MM.1S (cell line): ENCODE measurements at regions not wholly inside any gene's neighbourhood (a gene's known extent, or its start where the extent isn't known, plus 50 kb on each side); places are given as distances from the start of the nearest gene placed in this dataset.

Experiments
- DNase-seq: peaks from one replicate; pipeline ENCODE4 v3.0.0-alpha.2; 2015
- H2AFZ ChIP-seq: fragments of 300-600 bp; sonication (generic); 2 replicates; pipeline ENCODE4 v1.6.0; 2016; ENCODE audit warnings: antibody characterized with exemption, low read length
- H3F3A ChIP-seq: fragments of 300-600 bp; sonication (generic); 2 replicates; pipeline ENCODE4 v1.6.1; 2016; ENCODE audit warnings: mild to moderate bottlenecking, antibody characterized with exemption, low read length, moderate library complexity, mixed read lengths; ENCODE audit not compliant: insufficient read depth
- H3K27ac ChIP-seq: fragments of 300-600 bp; sonication (generic); 2 replicates; pipeline ENCODE4 v1.5.1; 2016; ENCODE audit warnings: mild to moderate bottlenecking, low read length
- H3K27me3 ChIP-seq: fragments of 300-600 bp; sonication (generic); replicated peaks from 2 replicates; pipeline ENCODE4 v1.6.0; 2016; ENCODE audit warnings: low read length; ENCODE audit not compliant: insufficient read depth
- H3K36me3 ChIP-seq: fragments of 300-600 bp; sonication (generic); replicated peaks from 2 replicates; pipeline ENCODE4 v1.6.1; 2016; ENCODE audit warnings: mild to moderate bottlenecking, low read length, mixed read lengths; ENCODE audit not compliant: insufficient read depth
- H3K4me1 ChIP-seq: fragments of 300-600 bp; sonication (generic); 2 replicates; pipeline ENCODE4 v1.6.1; 2016; ENCODE audit warnings: low read length, mixed read lengths
- H3K4me2 ChIP-seq: fragments of 300-600 bp; sonication (generic); 2 replicates; pipeline ENCODE4 v1.6.0; 2016; ENCODE audit warnings: low read depth, low read length
- H3K4me3 ChIP-seq: fragments of 300-600 bp; sonication (generic); 2 replicates; pipeline ENCODE4 v1.5.1; 2016; ENCODE audit warnings: low read length, mixed read lengths
- H3K79me2 ChIP-seq: fragments of 300-600 bp; sonication (generic); 2 replicates; pipeline ENCODE4 v1.6.1; 2016; ENCODE audit warnings: mixed run types, low read length, mixed read lengths
- H3K9ac ChIP-seq: fragments of 300-600 bp; sonication (generic); 2 replicates; pipeline ENCODE4 v1.6.1; 2016; ENCODE audit warnings: low read length, mixed read lengths
- H3K9me2 ChIP-seq: fragments of 300-600 bp; sonication (generic); replicated peaks from 2 replicates; pipeline ENCODE4 v1.6.1; 2016; ENCODE audit warnings: mild to moderate bottlenecking, low read length, mixed read lengths; ENCODE audit not compliant: insufficient read depth
- H3K9me3 ChIP-seq: fragments of 300-600 bp; sonication (generic); replicated peaks from 2 replicates; pipeline ENCODE4 v1.6.1; 2016; ENCODE audit warnings: mild to moderate bottlenecking, low read length, mixed read lengths; ENCODE audit not compliant: insufficient read depth
- H4K20me1 ChIP-seq: fragments of 300-600 bp; sonication (generic); 2 replicates; pipeline ENCODE4 v1.6.1; 2016; ENCODE audit warnings: mild to moderate bottlenecking, low read length, moderate library complexity, mixed read lengths; ENCODE audit not compliant: insufficient read depth
- CTCF ChIP-seq: fragments of 300-600 bp; sonication (generic); IDR thresholded peaks from 2 replicates; pipeline ENCODE4 v1.5.1; 2016; ENCODE audit warnings: antibody characterized with exemption, low read length, mixed read lengths
- EZH2 ChIP-seq: fragments of 300-600 bp; sonication (generic); optimal IDR thresholded peaks from 2 replicates; pipeline ENCODE3; 2017; ENCODE audit warnings: low read depth, mild to moderate bottlenecking, antibody characterized with exemption, low read length, mixed read lengths
- EZH2phosphoT487 ChIP-seq: fragments of 300-600 bp; sonication (generic); IDR thresholded peaks from 2 replicates; pipeline ENCODE4 v1.6.1; 2018; ENCODE audit warnings: antibody characterized with exemption, low read length

- Histone ChIP-seq H3K4me3 (no peak overlapping the region), H3K36me3 (no peaks in the 10 kb centered on the region), H3K9ac (no peak overlapping the region), H4K20me1 (no peaks in the 10 kb centered on the region), H3K27ac (no peak overlapping the region), H2AFZ (no peak overlapping the region), H3F3A (no peaks in the 10 kb centered on the region), H3K79me2 (no peaks in the 10 kb centered on the region), H3K4me1 (peaks cover 12% of the 10 kb centered on the region), H3K4me2 (no peak overlapping the region), H3K27me3 (no peaks in the 10 kb centered on the region), H3K9me2 (no peaks in the 10 kb centered on the region), H3K9me3 (no peaks in the 10 kb centered on the region)
- TF ChIP-seq EZH2phosphoT487, result no peak
- DNase-seq, result no peak
Observed at GRCh38 chr2:22879009-22879863, 505.7 kb upstream of the KLHL29 start.

- Histone ChIP-seq H3K9me3 (no peaks in the 10 kb centered on the region), H3K9me2 (no peaks in the 10 kb centered on the region), H3K9ac (no peak overlapping the region), H2AFZ (no peak overlapping the region), H4K20me1 (no peaks in the 10 kb centered on the region), H3K4me3 (no peak overlapping the region), H3K4me1 (peaks cover 18% of the 10 kb centered on the region), H3F3A (no peaks in the 10 kb centered on the region), H3K27ac (no peak overlapping the region), H3K4me2 (no peak overlapping the region), H3K27me3 (no peaks in the 10 kb centered on the region), H3K79me2 (no peaks in the 10 kb centered on the region), H3K36me3 (no peaks in the 10 kb centered on the region)
- no peak for DNase-seq
- TF ChIP-seq EZH2phosphoT487, result no peak
- TF ChIP-seq CTCF, result no peak
- TF ChIP-seq EZH2, result no peak
Observed at GRCh38 chr2:22880161-22880560, 504.8 kb upstream of the KLHL29 start.

- Histone ChIP-seq H3K4me3 (no peak overlapping the region), H2AFZ (no peak overlapping the region), H3K9me2 (no peaks in the 10 kb centered on the region), H3K27ac (no peak overlapping the region), H3K4me1 (peaks cover 18% of the 10 kb centered on the region), H3K4me2 (no peak overlapping the region), H3K9ac (no peak overlapping the region), H3K27me3 (no peaks in the 10 kb centered on the region), H4K20me1 (no peaks in the 10 kb centered on the region), H3K79me2 (no peaks in the 10 kb centered on the region), H3K9me3 (no peaks in the 10 kb centered on the region), H3K36me3 (no peaks in the 10 kb centered on the region), H3F3A (no peaks in the 10 kb centered on the region)
- TF ChIP-seq EZH2 (no peak), EZH2phosphoT487 (no peak), CTCF (no peak)
- no peak for DNase-seq
Observed at GRCh38 chr2:22882011-22882410, 503.0 kb upstream of the KLHL29 start.

- Histone ChIP-seq H3K9me3 (no peaks in the 10 kb centered on the region), H3K27ac (0 out of 2 replicates have a peak overlapping the region, but pooled peaks have one; percentile 14), H2AFZ (no peak overlapping the region), H4K20me1 (no peaks in the 10 kb centered on the region), H3K9ac (no peak overlapping the region), H3F3A (no peaks in the 10 kb centered on the region), H3K4me2 (peak overlapping the region; percentile 4; the same call in 1 of the 2 replicates), H3K4me1 (peaks cover 18% of the 10 kb centered on the region), H3K79me2 (no peaks in the 10 kb centered on the region), H3K27me3 (no peaks in the 10 kb centered on the region), H3K4me3 (no peak overlapping the region), H3K36me3 (no peaks in the 10 kb centered on the region), H3K9me2 (no peaks in the 10 kb centered on the region)
- TF ChIP-seq EZH2phosphoT487, result no peak
- no peak for TF ChIP-seq CTCF
- TF ChIP-seq EZH2, result no peak
- DNase-seq, result peak; percentile 9
Observed at GRCh38 chr2:22882643-22883042, 502.3 kb upstream of the KLHL29 start.
